Mesodermal cell (in vitro differentiated cells): ENCODE measurements at regions not wholly inside any gene's neighbourhood (a gene's known extent, or its start where the extent isn't known, plus 50 kb on each side); places are given as distances from the start of the nearest gene placed in this dataset.

ENCODE experiments used
- H3K27ac ChIP-seq: 2 replicates; pipeline ENCODE4 v1.7.0; 2013; ENCODE audit warnings: mild to moderate bottlenecking, low read depth, low read length, moderate library complexity; ENCODE audit not compliant: severe bottlenecking
- H3K36me3 ChIP-seq: 2 replicates; pipeline ENCODE4 v1.7.1; 2013; ENCODE audit warnings: mild to moderate bottlenecking, low read length, moderate library complexity; ENCODE audit not compliant: control insufficient read depth, insufficient read depth
- H3K4me1 ChIP-seq: one replicate; pipeline ENCODE4 v1.7.1; 2013; ENCODE audit warnings: mild to moderate bottlenecking, low read length; ENCODE audit not compliant: insufficient read depth, control insufficient read depth, poor library complexity, severe bottlenecking
- H3K4me3 ChIP-seq: 2 replicates; pipeline ENCODE4 v1.7.0; 2013; ENCODE audit warnings: low read length, control low read depth, mild to moderate bottlenecking; ENCODE audit not compliant: insufficient read depth, poor library complexity, severe bottlenecking; ENCODE audit errors: extremely low read depth
- H3K9me3 ChIP-seq: 2 replicates; pipeline ENCODE4 v1.7.1; 2013; ENCODE audit warnings: mild to moderate bottlenecking, low read length, moderate library complexity; ENCODE audit not compliant: control insufficient read depth
- WGBS, 2 experiments: methylation state at CpG; one replicate each; pipeline ENCODE4 v1.1.5; 2013; ENCODE audit warnings: missing lambda C conversion rate in 2 of 2; ENCODE audit not compliant: insufficient coverage in 2 of 2; 5-methylcytosine and 5-hydroxymethylcytosine counted together

DNA sequence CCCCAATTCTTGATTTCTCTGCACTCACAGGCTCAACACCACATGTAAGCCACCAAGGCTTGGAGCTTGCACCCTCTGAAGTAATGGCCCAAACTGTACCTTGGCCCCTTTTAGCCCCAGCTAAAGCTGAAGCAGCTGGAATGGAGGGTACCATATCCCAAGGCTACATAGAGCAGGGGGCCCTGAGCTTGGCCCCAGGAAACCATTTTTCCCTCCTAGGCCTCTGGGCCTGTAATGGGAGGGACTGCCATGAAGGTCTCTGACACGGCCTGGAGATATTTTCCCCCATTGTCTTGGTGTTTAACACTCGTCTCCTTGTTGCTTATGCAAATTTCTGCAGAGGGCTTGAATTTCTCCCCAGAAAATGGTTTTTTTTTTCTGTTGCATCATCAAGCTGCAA lies 69.7 kb downstream of the SKA1 start:
- no peaks in the 10 kb centered on the region for H3K4me1 ChIP-seq
- H3K27ac ChIP-seq, result no peak overlapping the region
- H3K9me3 ChIP-seq, result peaks cover 10% of the 10 kb centered on the region
- 70 to 88% methylated on average over 2 of the region's 2 CpGs for WGBS, 2 experiments
- H3K36me3 ChIP-seq, result no peaks in the 10 kb centered on the region
- H3K4me3 ChIP-seq, result no peak overlapping the region

DNA sequence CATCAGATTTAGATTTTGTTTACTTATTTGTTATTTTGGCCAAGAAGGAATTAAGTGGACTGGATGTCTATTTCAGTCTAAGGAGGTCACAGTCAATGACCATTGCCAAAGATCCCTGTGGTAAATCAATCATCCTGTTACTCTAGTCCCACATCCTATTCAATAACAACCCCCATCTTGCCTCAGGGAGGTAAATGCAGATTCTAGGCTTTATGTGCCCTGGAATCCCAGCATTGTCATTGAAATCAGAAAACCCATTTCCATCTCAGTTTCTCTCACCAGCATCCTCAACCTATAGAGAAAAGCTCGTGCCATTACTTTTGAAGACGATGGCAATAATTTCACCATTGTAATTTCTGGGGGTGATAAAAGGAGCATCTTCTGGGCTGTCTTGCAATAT lies 71.8 kb downstream of the SKA1 start:
- no CpG with 5 or more reads among the region's 2 CpGs for WGBS, 2 experiments
- Histone ChIP-seq H3K27ac (no peak overlapping the region), H3K36me3 (no peaks in the 10 kb centered on the region), H3K4me1 (no peaks in the 10 kb centered on the region), H3K9me3 (peaks cover 10% of the 10 kb centered on the region), H3K4me3 (no peak overlapping the region)

- H3K27ac ChIP-seq, result no peak overlapping the region
- H3K36me3 ChIP-seq, result no peaks in the 10 kb centered on the region
- peaks cover 10% of the 10 kb centered on the region for H3K9me3 ChIP-seq
- no peaks in the 10 kb centered on the region for H3K4me1 ChIP-seq
- WGBS, 2 experiments, result 79 to 90% methylated on average over 5 of the region's 5 CpGs
- H3K4me3 ChIP-seq, result no peak overlapping the region
These were observed 72.4 kb downstream of the SKA1 start for GRCh38 chr18:50447102-50447741.

- no peaks in the 10 kb centered on the region for H3K4me1 ChIP-seq
- no peak overlapping the region for H3K27ac ChIP-seq
- no peaks in the 10 kb centered on the region for H3K36me3 ChIP-seq
- H3K9me3 ChIP-seq, result peaks cover 10% of the 10 kb centered on the region
- WGBS, 2 experiments, result 86 to 100% methylated on average over 1 of the region's 1 CpG
- no peak overlapping the region for H3K4me3 ChIP-seq
These were observed 73.1 kb downstream of the SKA1 start for GRCh38 chr18:50447952-50448351.

- H3K9me3 ChIP-seq, result no peaks in the 10 kb centered on the region
- no peaks in the 10 kb centered on the region for H3K36me3 ChIP-seq
- no peaks in the 10 kb centered on the region for H3K4me1 ChIP-seq
- H3K4me3 ChIP-seq, result no peak overlapping the region
- no peak overlapping the region for H3K27ac ChIP-seq
- 86 to 97% methylated on average over 4 to 5 of the region's 7 CpGs for WGBS, 2 experiments
These were observed 76.4 kb downstream of the SKA1 start for GRCh38 chr18:50451100-50451842.

DNA sequence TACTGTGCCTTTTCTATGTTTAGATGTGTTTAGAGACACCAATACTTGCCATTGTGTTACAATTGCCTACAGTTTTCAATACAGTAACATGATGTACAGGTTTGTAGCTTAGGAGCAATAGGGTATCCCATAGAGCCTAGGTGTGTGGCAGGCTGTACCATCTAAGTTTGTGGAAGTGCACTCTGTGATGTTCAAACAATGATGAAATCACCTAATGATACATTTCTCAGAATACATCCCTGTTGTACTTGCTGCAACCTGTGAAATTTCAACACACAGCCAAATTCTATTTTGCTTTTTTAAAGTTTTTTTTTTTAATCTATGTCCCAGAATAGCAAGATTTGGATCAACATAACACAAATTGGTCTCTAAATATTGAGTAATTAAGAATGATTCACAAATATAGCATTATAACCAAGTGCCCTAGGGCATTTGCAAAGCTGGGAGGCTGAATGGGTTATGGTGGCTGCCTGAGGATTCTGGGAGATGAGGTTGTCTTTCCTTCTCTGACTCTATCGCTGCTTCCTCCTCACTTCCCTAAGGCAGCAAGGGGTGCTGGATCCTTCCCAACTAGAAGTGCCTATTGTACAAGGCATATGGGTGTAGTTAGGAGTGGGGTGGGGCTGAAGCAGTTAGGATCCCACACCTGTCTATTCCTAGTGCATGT lies 78.3 kb downstream of the SKA1 start:
- no peaks in the 10 kb centered on the region for H3K4me1 ChIP-seq
- no peaks in the 10 kb centered on the region for H3K36me3 ChIP-seq
- WGBS, 2 experiments, result no CpG with 5 or more reads among the region's 1 CpG
- no peak overlapping the region for H3K27ac ChIP-seq
- no peaks in the 10 kb centered on the region for H3K9me3 ChIP-seq
- no peak overlapping the region for H3K4me3 ChIP-seq

DNA sequence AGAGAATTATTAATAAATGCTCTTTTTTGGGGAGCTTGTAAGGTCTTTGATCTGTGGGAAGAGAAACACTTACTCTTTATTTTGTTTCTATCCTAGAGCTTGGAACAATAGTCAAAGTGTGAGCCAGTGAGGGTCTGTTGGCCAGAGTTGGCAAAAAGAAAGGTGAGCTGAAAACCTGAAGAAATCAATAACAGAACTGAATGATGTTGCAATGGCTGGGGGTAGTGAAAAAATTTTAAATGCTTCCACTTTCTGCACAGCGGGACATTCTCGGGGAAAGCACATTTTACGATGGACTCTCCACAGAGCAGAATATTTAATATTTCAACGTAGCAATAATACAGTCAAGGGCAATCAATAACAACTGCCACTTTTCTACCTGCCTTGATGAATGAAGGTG lies 78.9 kb downstream of the SKA1 start:
- H3K4me1 ChIP-seq, result no peaks in the 10 kb centered on the region
- no peaks in the 10 kb centered on the region for H3K9me3 ChIP-seq
- H3K36me3 ChIP-seq, result no peaks in the 10 kb centered on the region
- H3K27ac ChIP-seq, result no peak overlapping the region
- no peak overlapping the region for H3K4me3 ChIP-seq
- 95 to 100% methylated on average over 1 to 4 of the region's 4 CpGs for WGBS, 2 experiments

DNA sequence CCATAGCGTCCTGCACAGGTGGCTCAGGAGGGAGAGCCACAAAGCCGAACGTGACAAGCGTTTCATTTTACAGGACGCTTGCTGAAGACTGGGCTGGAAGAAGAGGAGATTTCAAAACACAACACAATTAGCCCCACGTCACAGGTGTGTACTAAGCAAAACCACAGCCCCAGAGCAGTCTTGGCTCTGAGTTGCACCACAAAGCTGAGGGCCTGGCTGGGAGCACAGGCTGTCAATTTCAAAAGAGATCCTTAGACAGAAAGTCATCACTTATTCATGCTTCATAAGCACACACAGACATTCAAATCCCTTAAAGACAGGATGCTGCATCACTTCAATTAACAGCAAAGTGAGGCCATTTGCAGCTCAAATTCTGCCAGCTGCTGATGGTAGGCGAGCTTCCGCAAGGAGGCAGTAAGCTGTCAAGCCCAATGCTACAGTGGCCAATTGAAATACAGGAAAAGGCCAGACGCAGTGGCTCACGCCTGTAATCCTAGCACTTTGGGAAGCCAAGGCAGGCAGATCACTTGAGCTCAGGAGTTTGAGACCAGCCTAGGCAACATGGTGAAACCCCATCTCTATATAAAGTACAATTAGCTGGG lies 79.6 kb downstream of the SKA1 start:
- H3K36me3 ChIP-seq, result no peaks in the 10 kb centered on the region
- H3K9me3 ChIP-seq, result no peaks in the 10 kb centered on the region
- no peak overlapping the region for H3K4me3 ChIP-seq
- H3K4me1 ChIP-seq, result no peaks in the 10 kb centered on the region
- no peak overlapping the region for H3K27ac ChIP-seq
- WGBS, 2 experiments, result 67 to 76% methylated on average over 5 of the region's 10 CpGs

DNA sequence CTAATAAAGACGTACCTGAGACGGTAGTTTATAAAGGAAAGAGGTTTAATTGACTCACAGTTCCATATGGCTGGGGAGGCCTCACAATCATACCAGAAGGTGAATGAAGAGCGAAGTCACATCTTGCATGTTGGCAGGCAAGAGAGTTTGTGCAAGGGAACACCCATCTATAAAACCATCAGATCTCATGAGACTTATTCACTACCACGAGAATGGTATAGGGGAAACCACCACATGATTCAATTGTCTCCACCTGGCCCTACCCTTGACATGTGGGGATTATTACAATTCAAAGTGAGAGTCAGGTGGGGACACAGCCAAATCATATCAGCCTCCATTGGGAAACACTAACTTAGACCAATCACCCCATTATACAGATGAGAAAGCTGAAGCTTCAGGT lies 81.4 kb downstream of the SKA1 start:
- Histone ChIP-seq H3K4me3 (no peak overlapping the region), H3K27ac (no peak overlapping the region), H3K36me3 (no peaks in the 10 kb centered on the region), H3K4me1 (no peaks in the 10 kb centered on the region), H3K9me3 (no peaks in the 10 kb centered on the region)
- 80 to 97% methylated on average over 3 to 4 of the region's 4 CpGs for WGBS, 2 experiments

DNA sequence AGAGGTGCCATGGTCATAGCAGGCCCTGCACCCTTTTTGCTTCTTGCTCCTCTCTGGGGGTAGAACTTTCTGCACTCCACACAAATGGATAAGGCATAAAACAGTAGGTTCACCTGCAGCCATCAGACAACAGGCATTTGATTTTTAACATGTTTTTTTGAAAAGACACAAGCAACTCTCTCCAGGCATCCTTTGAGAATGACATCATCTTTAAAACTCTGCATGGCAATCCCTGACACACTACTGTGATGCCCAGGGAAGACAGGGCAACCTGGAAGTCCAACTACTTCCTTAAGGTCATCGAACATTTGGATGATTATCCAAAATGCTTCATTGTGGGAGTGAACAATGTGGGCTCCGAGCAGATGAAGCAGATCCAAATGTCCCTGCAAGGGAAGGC lies 82.8 kb downstream of the SKA1 start:
- no peaks in the 10 kb centered on the region for H3K36me3 ChIP-seq
- no peaks in the 10 kb centered on the region for H3K9me3 ChIP-seq
- WGBS, 2 experiments, result 90 to 91% methylated on average over 2 of the region's 2 CpGs
- no peaks in the 10 kb centered on the region for H3K4me1 ChIP-seq
- no peak overlapping the region for H3K4me3 ChIP-seq
- no peak overlapping the region for H3K27ac ChIP-seq
